IMR-90 (cell line): ENCODE measurements at regions not wholly inside any gene's neighbourhood (a gene's known extent, or its start where the extent isn't known, plus 50 kb on each side); places are given as distances from the start of the nearest gene placed in this dataset.

ENCODE experiments used
- BHLHE40 ChIP-seq: fragments of 150-350 bp; IDR thresholded peaks from 2 replicates; pipeline ENCODE4 v1.6.1; 2016; ENCODE audit warnings: mild to moderate bottlenecking, low read depth, low read length
- CEBPB ChIP-seq: IDR thresholded peaks from 2 replicates; pipeline ENCODE4 v1.6.1; 2012; ENCODE audit warnings: low read depth, low read length, improper control_type of control experiment
- MAZ ChIP-seq: IDR thresholded peaks from 2 replicates; pipeline ENCODE4 v1.6.1; 2012; ENCODE audit warnings: low read depth, mild to moderate bottlenecking, low read length, improper control_type of control experiment, moderate library complexity, borderline replicate concordance
- POLR2A ChIP-seq: IDR thresholded peaks from 2 replicates; pipeline ENCODE4 v1.6.1; 2012; ENCODE audit warnings: mild to moderate bottlenecking, low read depth, low read length
- RAD21 ChIP-seq: IDR thresholded peaks from 2 replicates; pipeline ENCODE4 v1.6.1; 2012; ENCODE audit warnings: low read length, improper control_type of control experiment
- RCOR1 ChIP-seq: IDR thresholded peaks from 2 replicates; pipeline ENCODE4 v1.6.1; 2012; ENCODE audit warnings: mild to moderate bottlenecking, low read length, improper control_type of control experiment; ENCODE audit not compliant: insufficient replicate concordance
- RFX5 ChIP-seq: IDR thresholded peaks from 2 replicates; pipeline ENCODE4 v1.8.0; 2012; ENCODE audit warnings: low read depth, mild to moderate bottlenecking, low read length, moderate library complexity
- SMC3 ChIP-seq: fragments of 150-350 bp; IDR thresholded peaks from 2 replicates; pipeline ENCODE4 v1.6.1; 2016; ENCODE audit warnings: low read depth, mild to moderate bottlenecking, antibody characterized with exemption, low read length, moderate library complexity
- TF ChIP-seq, protein P1 (sequence below): conservative IDR thresholded peaks from 2 replicates; pipeline ENCODE4 v1.5.1; 2012; ENCODE audit warnings: mild to moderate bottlenecking, low read depth, low read length, improper control_type of control experiment
- TF ChIP-seq, protein P2 (sequence below): fragments of 150-350 bp; IDR thresholded peaks from 2 replicates; pipeline ENCODE4 v1.6.1; 2017; ENCODE audit warnings: mild to moderate bottlenecking, antibody characterized with exemption, low read length, low read depth

DNA sequence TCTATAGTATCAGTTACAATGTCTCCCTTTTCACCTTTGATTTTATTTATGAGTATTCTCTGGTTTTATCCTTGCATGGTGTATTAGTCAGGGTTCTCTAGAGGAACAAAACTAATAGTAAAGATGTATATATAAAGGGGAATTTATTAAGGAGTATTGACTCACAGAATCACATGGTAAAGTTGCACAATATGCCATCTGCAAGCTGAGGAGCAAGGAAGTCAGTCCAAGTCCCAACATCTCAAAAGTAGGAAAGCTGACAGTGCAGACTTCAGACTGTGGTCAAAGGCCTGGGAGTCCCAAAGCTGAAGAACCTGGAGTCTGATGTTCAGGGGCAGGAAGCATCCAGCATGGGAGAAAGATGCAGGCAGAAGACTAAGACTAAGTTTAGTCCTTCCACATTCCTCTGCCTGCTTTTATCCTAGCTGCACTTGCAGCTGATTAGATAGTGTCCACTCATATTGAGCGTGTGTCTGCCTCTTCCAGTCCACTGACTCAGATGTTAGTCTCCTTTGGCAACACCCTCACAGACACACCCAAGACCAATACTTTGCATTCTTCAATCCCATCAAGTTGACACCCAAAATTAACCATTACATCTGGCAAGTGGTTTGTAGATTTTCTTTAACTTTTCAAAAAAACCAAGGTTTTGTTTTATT, 308.0 kb upstream of the LMO3 start:
- TF ChIP-seq, protein P1, sequence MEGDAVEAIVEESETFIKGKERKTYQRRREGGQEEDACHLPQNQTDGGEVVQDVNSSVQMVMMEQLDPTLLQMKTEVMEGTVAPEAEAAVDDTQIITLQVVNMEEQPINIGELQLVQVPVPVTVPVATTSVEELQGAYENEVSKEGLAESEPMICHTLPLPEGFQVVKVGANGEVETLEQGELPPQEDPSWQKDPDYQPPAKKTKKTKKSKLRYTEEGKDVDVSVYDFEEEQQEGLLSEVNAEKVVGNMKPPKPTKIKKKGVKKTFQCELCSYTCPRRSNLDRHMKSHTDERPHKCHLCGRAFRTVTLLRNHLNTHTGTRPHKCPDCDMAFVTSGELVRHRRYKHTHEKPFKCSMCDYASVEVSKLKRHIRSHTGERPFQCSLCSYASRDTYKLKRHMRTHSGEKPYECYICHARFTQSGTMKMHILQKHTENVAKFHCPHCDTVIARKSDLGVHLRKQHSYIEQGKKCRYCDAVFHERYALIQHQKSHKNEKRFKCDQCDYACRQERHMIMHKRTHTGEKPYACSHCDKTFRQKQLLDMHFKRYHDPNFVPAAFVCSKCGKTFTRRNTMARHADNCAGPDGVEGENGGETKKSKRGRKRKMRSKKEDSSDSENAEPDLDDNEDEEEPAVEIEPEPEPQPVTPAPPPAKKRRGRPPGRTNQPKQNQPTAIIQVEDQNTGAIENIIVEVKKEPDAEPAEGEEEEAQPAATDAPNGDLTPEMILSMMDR, result no peak
- TF ChIP-seq MAZ (no peak), BHLHE40 (no peak), POLR2A (no peak), SMC3 (no peak), CEBPB (no peak), RAD21 (no peak), RCOR1 (no peak), RFX5 (no peak)
- TF ChIP-seq, protein P2, sequence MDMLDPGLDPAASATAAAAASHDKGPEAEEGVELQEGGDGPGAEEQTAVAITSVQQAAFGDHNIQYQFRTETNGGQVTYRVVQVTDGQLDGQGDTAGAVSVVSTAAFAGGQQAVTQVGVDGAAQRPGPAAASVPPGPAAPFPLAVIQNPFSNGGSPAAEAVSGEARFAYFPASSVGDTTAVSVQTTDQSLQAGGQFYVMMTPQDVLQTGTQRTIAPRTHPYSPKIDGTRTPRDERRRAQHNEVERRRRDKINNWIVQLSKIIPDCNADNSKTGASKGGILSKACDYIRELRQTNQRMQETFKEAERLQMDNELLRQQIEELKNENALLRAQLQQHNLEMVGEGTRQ, result no peak
